ENCODE measurements at regions not wholly inside any gene's neighbourhood (a gene's known extent, or its start where the extent isn't known, plus 50 kb on each side); places are given as distances from the start of the nearest gene placed in this dataset.

DNA sequence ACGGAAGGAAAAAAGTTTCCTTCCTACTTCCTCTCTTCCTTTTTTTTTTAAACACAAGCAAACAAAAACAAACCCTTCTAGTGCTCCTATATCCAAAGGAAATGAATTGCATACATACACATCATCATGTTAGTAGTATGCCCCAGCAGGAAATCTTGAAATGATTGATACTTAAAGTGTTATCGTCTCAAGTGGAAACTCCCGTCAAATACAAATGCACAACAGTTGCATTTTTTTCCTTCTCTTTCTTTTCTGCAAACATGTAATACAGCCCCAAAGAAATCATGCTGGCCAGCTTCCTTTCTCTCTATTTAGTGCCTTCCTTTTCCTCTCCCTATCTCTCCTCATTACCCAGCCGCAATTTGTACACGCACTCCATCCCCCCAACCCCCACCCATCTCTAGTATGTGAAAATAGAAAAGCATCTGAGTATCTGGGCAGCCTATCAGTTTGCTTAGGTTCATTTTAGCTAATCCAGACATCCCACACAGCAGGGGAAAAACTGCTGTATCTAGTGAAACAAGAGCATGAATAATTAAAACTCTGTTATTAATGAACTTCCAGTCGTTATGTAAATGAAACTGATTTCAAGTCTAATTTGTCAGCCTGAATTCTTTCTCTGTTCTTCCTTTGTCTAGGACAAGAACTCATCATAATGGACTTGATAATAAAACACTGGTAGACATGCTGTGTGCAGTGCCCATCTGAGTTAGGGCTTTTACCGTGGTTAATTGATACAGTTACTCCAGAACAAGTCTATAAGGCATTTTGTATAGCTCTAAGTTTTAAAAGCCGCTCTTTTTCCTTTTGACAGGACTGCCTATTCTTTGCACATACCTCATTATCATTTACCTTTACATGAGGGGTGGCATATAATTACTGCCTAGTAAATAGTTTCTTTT, 336.5 kb upstream of the ADGRL2 start:
- Histone ChIP-seq H3K9ac (ENCODE audit: low read depth in 1 of 2, low read length in 2 of 2) (no peak overlapping the region), H3K27me3 (ENCODE audit: control insufficient read depth in 4 of 4, insufficient read depth in 4 of 4, low read length in 3 of 4) (no peaks in the 10 kb centered on the region), H3K9me3 (ENCODE audit: control insufficient read depth in 4 of 4, low read length in 3 of 4) (no peaks in the 10 kb centered on the region), H3K36me3 (ENCODE audit: control insufficient read depth in 4 of 4, insufficient read depth in 3 of 4, low read depth in 1 of 4, low read length in 3 of 4) (no peaks in the 10 kb centered on the region), H3K4me1 (ENCODE audit: control insufficient read depth in 4 of 4, insufficient read depth in 4 of 4, low read length in 3 of 4) (no peaks in the 10 kb centered on the region), H3K4me3 (ENCODE audit: low read depth in 1 of 3, low read length in 3 of 3) (no peak overlapping the region), H3K27ac (ENCODE audit: low read depth in 1 of 2, low read length in 2 of 2) (peak overlapping the region; percentile 34 to 50)
- 63% methylated on average over 8 of the region's 8 CpGs for whole genome bisulfite sequencing
- no peak for DNase-seq (ENCODE audit: low spot score)
- TF ChIP-seq RAD21 (IDR thresholded peaks at IDR 0.05) (no peak), FOXA1 (IDR thresholded peaks at IDR 0.05) (no peak), EGR1 (IDR thresholded peaks at IDR 0.05; ENCODE audit: low read depth in 2 of 2) (no peak), JUND (IDR thresholded peaks at IDR 0.05) (no peak), GABPA (IDR thresholded peaks at IDR 0.05 in 1 of 2, conservative IDR thresholded peaks at IDR 0.05 in 1 of 2) (no peak), FOXA2 (IDR thresholded peaks at IDR 0.05) (no peak)
- TF ChIP-seq, protein P1, sequence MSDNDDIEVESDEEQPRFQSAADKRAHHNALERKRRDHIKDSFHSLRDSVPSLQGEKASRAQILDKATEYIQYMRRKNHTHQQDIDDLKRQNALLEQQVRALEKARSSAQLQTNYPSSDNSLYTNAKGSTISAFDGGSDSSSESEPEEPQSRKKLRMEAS (IDR thresholded peaks at IDR 0.05), result no peak
- TF ChIP-seq, protein P2, sequence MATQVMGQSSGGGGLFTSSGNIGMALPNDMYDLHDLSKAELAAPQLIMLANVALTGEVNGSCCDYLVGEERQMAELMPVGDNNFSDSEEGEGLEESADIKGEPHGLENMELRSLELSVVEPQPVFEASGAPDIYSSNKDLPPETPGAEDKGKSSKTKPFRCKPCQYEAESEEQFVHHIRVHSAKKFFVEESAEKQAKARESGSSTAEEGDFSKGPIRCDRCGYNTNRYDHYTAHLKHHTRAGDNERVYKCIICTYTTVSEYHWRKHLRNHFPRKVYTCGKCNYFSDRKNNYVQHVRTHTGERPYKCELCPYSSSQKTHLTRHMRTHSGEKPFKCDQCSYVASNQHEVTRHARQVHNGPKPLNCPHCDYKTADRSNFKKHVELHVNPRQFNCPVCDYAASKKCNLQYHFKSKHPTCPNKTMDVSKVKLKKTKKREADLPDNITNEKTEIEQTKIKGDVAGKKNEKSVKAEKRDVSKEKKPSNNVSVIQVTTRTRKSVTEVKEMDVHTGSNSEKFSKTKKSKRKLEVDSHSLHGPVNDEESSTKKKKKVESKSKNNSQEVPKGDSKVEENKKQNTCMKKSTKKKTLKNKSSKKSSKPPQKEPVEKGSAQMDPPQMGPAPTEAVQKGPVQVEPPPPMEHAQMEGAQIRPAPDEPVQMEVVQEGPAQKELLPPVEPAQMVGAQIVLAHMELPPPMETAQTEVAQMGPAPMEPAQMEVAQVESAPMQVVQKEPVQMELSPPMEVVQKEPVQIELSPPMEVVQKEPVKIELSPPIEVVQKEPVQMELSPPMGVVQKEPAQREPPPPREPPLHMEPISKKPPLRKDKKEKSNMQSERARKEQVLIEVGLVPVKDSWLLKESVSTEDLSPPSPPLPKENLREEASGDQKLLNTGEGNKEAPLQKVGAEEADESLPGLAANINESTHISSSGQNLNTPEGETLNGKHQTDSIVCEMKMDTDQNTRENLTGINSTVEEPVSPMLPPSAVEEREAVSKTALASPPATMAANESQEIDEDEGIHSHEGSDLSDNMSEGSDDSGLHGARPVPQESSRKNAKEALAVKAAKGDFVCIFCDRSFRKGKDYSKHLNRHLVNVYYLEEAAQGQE (IDR thresholded peaks at IDR 0.05), result no peak
- TF ChIP-seq, protein P3, sequence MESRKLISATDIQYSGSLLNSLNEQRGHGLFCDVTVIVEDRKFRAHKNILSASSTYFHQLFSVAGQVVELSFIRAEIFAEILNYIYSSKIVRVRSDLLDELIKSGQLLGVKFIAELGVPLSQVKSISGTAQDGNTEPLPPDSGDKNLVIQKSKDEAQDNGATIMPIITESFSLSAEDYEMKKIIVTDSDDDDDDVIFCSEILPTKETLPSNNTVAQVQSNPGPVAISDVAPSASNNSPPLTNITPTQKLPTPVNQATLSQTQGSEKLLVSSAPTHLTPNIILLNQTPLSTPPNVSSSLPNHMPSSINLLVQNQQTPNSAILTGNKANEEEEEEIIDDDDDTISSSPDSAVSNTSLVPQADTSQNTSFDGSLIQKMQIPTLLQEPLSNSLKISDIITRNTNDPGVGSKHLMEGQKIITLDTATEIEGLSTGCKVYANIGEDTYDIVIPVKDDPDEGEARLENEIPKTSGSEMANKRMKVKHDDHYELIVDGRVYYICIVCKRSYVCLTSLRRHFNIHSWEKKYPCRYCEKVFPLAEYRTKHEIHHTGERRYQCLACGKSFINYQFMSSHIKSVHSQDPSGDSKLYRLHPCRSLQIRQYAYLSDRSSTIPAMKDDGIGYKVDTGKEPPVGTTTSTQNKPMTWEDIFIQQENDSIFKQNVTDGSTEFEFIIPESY (IDR thresholded peaks at IDR 0.05), result no peak
- TF ChIP-seq, protein P4, sequence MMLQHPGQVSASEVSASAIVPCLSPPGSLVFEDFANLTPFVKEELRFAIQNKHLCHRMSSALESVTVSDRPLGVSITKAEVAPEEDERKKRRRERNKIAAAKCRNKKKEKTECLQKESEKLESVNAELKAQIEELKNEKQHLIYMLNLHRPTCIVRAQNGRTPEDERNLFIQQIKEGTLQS (IDR thresholded peaks at IDR 0.05), result no peak
- TF ChIP-seq, protein P5, sequence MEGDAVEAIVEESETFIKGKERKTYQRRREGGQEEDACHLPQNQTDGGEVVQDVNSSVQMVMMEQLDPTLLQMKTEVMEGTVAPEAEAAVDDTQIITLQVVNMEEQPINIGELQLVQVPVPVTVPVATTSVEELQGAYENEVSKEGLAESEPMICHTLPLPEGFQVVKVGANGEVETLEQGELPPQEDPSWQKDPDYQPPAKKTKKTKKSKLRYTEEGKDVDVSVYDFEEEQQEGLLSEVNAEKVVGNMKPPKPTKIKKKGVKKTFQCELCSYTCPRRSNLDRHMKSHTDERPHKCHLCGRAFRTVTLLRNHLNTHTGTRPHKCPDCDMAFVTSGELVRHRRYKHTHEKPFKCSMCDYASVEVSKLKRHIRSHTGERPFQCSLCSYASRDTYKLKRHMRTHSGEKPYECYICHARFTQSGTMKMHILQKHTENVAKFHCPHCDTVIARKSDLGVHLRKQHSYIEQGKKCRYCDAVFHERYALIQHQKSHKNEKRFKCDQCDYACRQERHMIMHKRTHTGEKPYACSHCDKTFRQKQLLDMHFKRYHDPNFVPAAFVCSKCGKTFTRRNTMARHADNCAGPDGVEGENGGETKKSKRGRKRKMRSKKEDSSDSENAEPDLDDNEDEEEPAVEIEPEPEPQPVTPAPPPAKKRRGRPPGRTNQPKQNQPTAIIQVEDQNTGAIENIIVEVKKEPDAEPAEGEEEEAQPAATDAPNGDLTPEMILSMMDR (IDR thresholded peaks at IDR 0.05; ENCODE audit: low read depth, low read length, missing input control), result no peak

DNA sequence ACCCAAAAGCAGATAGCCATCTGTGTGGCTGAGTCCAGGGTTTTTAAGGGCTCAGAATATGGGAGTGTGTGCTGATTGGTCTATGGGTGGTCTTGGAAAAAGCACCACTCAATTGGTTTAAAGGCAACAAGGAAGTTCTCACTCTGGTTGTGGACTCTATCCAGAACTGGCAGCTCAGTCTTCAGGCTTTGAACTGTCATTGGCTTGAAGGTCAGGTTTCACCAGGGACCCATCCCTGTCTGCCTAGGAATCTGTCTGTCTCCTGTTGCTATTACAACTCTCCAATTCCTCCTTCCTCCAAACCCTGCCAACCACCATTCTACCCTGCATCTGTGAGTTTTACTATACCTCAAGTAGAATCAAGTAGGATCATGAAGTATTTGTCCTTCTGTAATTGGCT, 341.7 kb upstream of the ADGRL2 start:
- Histone ChIP-seq H3K9ac (ENCODE audit: low read depth in 1 of 2, low read length in 2 of 2) (no peak overlapping the region), H3K9me3 (ENCODE audit: control insufficient read depth in 4 of 4, low read length in 3 of 4) (no peaks in the 10 kb centered on the region), H3K4me1 (ENCODE audit: control insufficient read depth in 4 of 4, insufficient read depth in 4 of 4, low read length in 3 of 4) (no peaks in the 10 kb centered on the region), H3K27me3 (ENCODE audit: control insufficient read depth in 4 of 4, insufficient read depth in 4 of 4, low read length in 3 of 4) (no peaks in the 10 kb centered on the region), H3K27ac (ENCODE audit: low read depth in 1 of 2, low read length in 2 of 2) (no peak overlapping the region), H3K36me3 (ENCODE audit: control insufficient read depth in 4 of 4, insufficient read depth in 3 of 4, low read depth in 1 of 4, low read length in 3 of 4) (no peaks in the 10 kb centered on the region), H3K4me3 (ENCODE audit: low read depth in 1 of 3, low read length in 3 of 3) (no peak overlapping the region)
- no peak for DNase-seq (ENCODE audit: low spot score)
- TF ChIP-seq FOXA2 (IDR thresholded peaks at IDR 0.05), result no peak
- TF ChIP-seq, protein P4 (IDR thresholded peaks at IDR 0.05), result no peak
- no peak for TF ChIP-seq RXRA (IDR thresholded peaks at IDR 0.05)
- TF ChIP-seq FOXA1 (IDR thresholded peaks at IDR 0.05), result no peak
- no peak for TF ChIP-seq RAD21 (IDR thresholded peaks at IDR 0.05)
- TF ChIP-seq, protein P2 (IDR thresholded peaks at IDR 0.05), result no peak
- TF ChIP-seq TAF1 (conservative IDR thresholded peaks at IDR 0.05), result no peak
- no peak for TF ChIP-seq GABPA (IDR thresholded peaks at IDR 0.05 in 1 of 2, conservative IDR thresholded peaks at IDR 0.05 in 1 of 2)
- TF ChIP-seq, protein P5 (IDR thresholded peaks at IDR 0.05; ENCODE audit: low read depth, low read length, missing input control), result no peak
- TF ChIP-seq JUND (IDR thresholded peaks at IDR 0.05), result no peak
- no peak for TF ChIP-seq YY1 (IDR thresholded peaks at IDR 0.05)

Data from liver (tissue), 8 donors.